SK-N-SH (cell line): ENCODE measurements at regions not wholly inside any gene's neighbourhood (a gene's known extent, or its start where the extent isn't known, plus 50 kb on each side); places are given as distances from the start of the nearest gene placed in this dataset.

Source experiments
- CTCF ChIA-PET: fragments of 300-600, 350-600 bp; formaldehyde crosslinking; extraction: SDS; loops from one replicate; lab custom pipeline; 2021; lab: Yijun Ruan, JAX
- POLR2A ChIA-PET: fragments of 350-600 bp; sonication (Branson Sonifier 250); formaldehyde crosslinking; extraction: SDS; loops from one replicate; lab custom pipeline; 2020; ENCODE audit warnings: antibody characterized with exemption, inconsistent platforms; lab: Yijun Ruan, JAX
- DNase-seq: peaks from one replicate; pipeline ENCODE4 v3.0.0; 2012
- H2AFZ ChIP-seq: fragments of 200-600 bp; sonication (generic); 2 replicates; pipeline ENCODE4 v1.8.1; 2016; ENCODE audit warnings: antibody characterized with exemption, mild to moderate bottlenecking, low read depth
- H3F3A ChIP-seq: fragments of 200-600 bp; sonication (generic); replicated peaks from 2 replicates; pipeline ENCODE3; 2016; ENCODE audit warnings: antibody characterized with exemption, mild to moderate bottlenecking; ENCODE audit not compliant: insufficient read depth
- H3K27ac ChIP-seq, 2 experiments: fragments of 200-500 bp in 1 of 2; fragments of 200-600 bp in 1 of 2; sonication (Bioruptor generic) in 1 of 2; sonication (generic), shearing (Covaris generic) in 1 of 2; 2 replicates each; pipeline versions ENCODE4 v1.5.1 to v1.6.1; 2014 to 2016; ENCODE audit warnings: low read depth in 2 of 2, inconsistent platforms in 1 of 2, low read length in 1 of 2, mild to moderate bottlenecking in 1 of 2, mixed read lengths in 1 of 2
- H3K27me3 ChIP-seq: fragments of 200-600 bp; sonication (generic), shearing (Covaris generic); 2 replicates; pipeline ENCODE4 v1.6.1; 2016; ENCODE audit warnings: mixed run types; ENCODE audit not compliant: insufficient read depth
- H3K36me3 ChIP-seq, 2 experiments: fragments of 200-500 bp in 1 of 2; fragments of 200-600 bp in 1 of 2; sonication (Bioruptor generic) in 1 of 2; sonication (generic) in 1 of 2; replicated peaks in 1 of 2; 2 replicates each; pipeline versions ENCODE3 to v1.5.1; 2014 to 2016; ENCODE audit warnings: low read length in 1 of 2, mild to moderate bottlenecking in 1 of 2; ENCODE audit not compliant: insufficient read depth in 2 of 2, control insufficient read depth in 1 of 2
- H3K4me1 ChIP-seq, 2 experiments: fragments of 200-500 bp in 1 of 2; fragments of 200-600 bp in 1 of 2; sonication (Bioruptor generic) in 1 of 2; sonication (generic), shearing (Covaris generic) in 1 of 2; 2 replicates each; pipeline versions ENCODE4 v1.5.1 to v1.6.1; 2014 to 2016; ENCODE audit warnings: low read depth in 1 of 2, low read length in 1 of 2, mixed run types in 1 of 2; ENCODE audit not compliant: insufficient read depth in 2 of 2, control insufficient read depth in 1 of 2
- H3K4me2 ChIP-seq: fragments of 200-600 bp; sonication (generic), shearing (Covaris generic); 2 replicates; pipeline ENCODE4 v1.6.1; 2017; ENCODE audit warnings: mixed run types
- H3K4me3 ChIP-seq, 2 experiments: fragments of 200-500 bp in 1 of 2; fragments of 200-600 bp in 1 of 2; sonication (Bioruptor generic) in 1 of 2; sonication (generic), shearing (Covaris generic) in 1 of 2; 2 replicates each; pipeline versions ENCODE4 v1.5.1 to v1.8.1; 2014 to 2016; ENCODE audit warnings: low read depth in 2 of 2, inconsistent platforms in 1 of 2, low read length in 1 of 2, mild to moderate bottlenecking in 1 of 2, mixed read lengths in 1 of 2, moderate library complexity in 1 of 2
- H3K79me2 ChIP-seq: fragments of 200-600 bp; sonication (generic); 2 replicates; pipeline ENCODE4 v1.8.1; 2017; ENCODE audit warnings: mild to moderate bottlenecking; ENCODE audit not compliant: insufficient read depth
- H3K9ac ChIP-seq: fragments of 200-600 bp; sonication (generic); 2 replicates; pipeline ENCODE4 v1.6.1; 2017; ENCODE audit warnings: mixed run types
- H3K9me2 ChIP-seq: fragments of 200-600 bp; sonication (generic); 2 replicates; pipeline ENCODE4 v1.6.1; 2017; ENCODE audit warnings: mixed run types
- H3K9me3 ChIP-seq: fragments of 200-600 bp; sonication (generic); 2 replicates; pipeline ENCODE4 v1.6.1; 2017; ENCODE audit warnings: mixed run types, mild to moderate bottlenecking, moderate library complexity
- H4K20me1 ChIP-seq: fragments of 200-600 bp; sonication (generic); 2 replicates; pipeline ENCODE4 v1.6.1; 2017; ENCODE audit warnings: mild to moderate bottlenecking, mixed run types; ENCODE audit not compliant: insufficient read depth
- CHD2 ChIP-seq: fragments of 150-350 bp; IDR thresholded peaks from 2 replicates; pipeline ENCODE4 v1.6.1; 2018; ENCODE audit warnings: low read length; ENCODE audit not compliant: partially characterized antibody
- CTCF ChIP-seq: fragments of 200-600 bp; sonication (generic); IDR thresholded peaks from 2 replicates; pipeline ENCODE4 v1.6.1; 2017; ENCODE audit warnings: antibody characterized with exemption, mild to moderate bottlenecking, moderate library complexity
- EZH2phosphoT487 ChIP-seq: fragments of 200-600 bp; sonication (generic); IDR thresholded peaks from 2 replicates; pipeline ENCODE4 v1.6.1; 2017; ENCODE audit warnings: low read depth, mixed run types, mild to moderate bottlenecking, antibody characterized with exemption, moderate library complexity, borderline replicate concordance
- FOXM1 ChIP-seq: IDR thresholded peaks from 2 replicates; pipeline ENCODE4 v1.4.0; 2012; ENCODE audit warnings: low read depth, mild to moderate bottlenecking
- GABPA ChIP-seq: IDR thresholded peaks from 2 replicates; pipeline ENCODE4 v1.4.0; 2012; ENCODE audit warnings: low read depth, mild to moderate bottlenecking
- MAX ChIP-seq: IDR thresholded peaks from 2 replicates; pipeline ENCODE4 v1.4.0; 2012; ENCODE audit warnings: low read depth
- MXI1 ChIP-seq: IDR thresholded peaks from 2 replicates; pipeline ENCODE4 v1.6.1; 2012; ENCODE audit warnings: mild to moderate bottlenecking, low read depth, low read length, improper control_type of control experiment
- NRF1 ChIP-seq: IDR thresholded peaks from 2 replicates; pipeline ENCODE4 v1.6.1; 2012; ENCODE audit warnings: low read depth, mild to moderate bottlenecking, low read length
- RXRA ChIP-seq: IDR thresholded peaks from 2 replicates; pipeline ENCODE4 v1.4.0; 2012; ENCODE audit warnings: low read depth, mild to moderate bottlenecking, borderline replicate concordance
- SIN3A ChIP-seq: IDR thresholded peaks from 2 replicates; pipeline ENCODE4 v1.6.1; 2012; ENCODE audit warnings: low read depth, mild to moderate bottlenecking, low read length, moderate library complexity, borderline replicate concordance
- TEAD4 ChIP-seq: IDR thresholded peaks from 2 replicates; pipeline ENCODE4 v1.4.0; 2012; ENCODE audit warnings: mild to moderate bottlenecking, borderline replicate concordance; ENCODE audit not compliant: insufficient read depth
- TF ChIP-seq, protein P1 (sequence below): IDR thresholded peaks from 2 replicates; pipeline ENCODE4 v1.6.1; 2012; ENCODE audit warnings: mild to moderate bottlenecking, low read depth, low read length, moderate library complexity
- TF ChIP-seq, protein P2 (sequence below): IDR thresholded peaks from 2 replicates; pipeline ENCODE4 v1.4.0; 2012; ENCODE audit warnings: low read depth, borderline replicate concordance
- TF ChIP-seq, protein P3 (sequence below): fragments of 150-350 bp; IDR thresholded peaks from 2 replicates; pipeline ENCODE4 v1.6.1; 2017; ENCODE audit warnings: antibody characterized with exemption, low read length, low read depth, borderline replicate concordance

GRCh38 chr7:118846977-118847376, 622.5 kb downstream of the ANKRD7 start:
- ChIA-PET CTCF (interaction anchor here (1.4 kb wide), 1 partner anchor 16 kb away, joined by 3 read pairs; no protein-coding TSS in a partner anchor), POLR2A (no interaction called here)
- H3K79me2 ChIP-seq = no peaks in the 10 kb centered on the region
- H3F3A ChIP-seq = no peaks in the 10 kb centered on the region
- DNase-seq = no peak
- H4K20me1 ChIP-seq = no peaks in the 10 kb centered on the region
- H3K4me2 ChIP-seq = no peak overlapping the region
- H3K9me3 ChIP-seq = no peaks in the 10 kb centered on the region
- H3K36me3 ChIP-seq = no peaks in the 10 kb centered on the region
- H3K9ac ChIP-seq = no peak overlapping the region
- no peak for TF ChIP-seq SIN3A
- no peak for TF ChIP-seq CTCF
- no peak for TF ChIP-seq RXRA
- no peak for TF ChIP-seq EZH2phosphoT487
- TF ChIP-seq CHD2 = no peak
- no peak for TF ChIP-seq MAX
- TF ChIP-seq, protein P1, sequence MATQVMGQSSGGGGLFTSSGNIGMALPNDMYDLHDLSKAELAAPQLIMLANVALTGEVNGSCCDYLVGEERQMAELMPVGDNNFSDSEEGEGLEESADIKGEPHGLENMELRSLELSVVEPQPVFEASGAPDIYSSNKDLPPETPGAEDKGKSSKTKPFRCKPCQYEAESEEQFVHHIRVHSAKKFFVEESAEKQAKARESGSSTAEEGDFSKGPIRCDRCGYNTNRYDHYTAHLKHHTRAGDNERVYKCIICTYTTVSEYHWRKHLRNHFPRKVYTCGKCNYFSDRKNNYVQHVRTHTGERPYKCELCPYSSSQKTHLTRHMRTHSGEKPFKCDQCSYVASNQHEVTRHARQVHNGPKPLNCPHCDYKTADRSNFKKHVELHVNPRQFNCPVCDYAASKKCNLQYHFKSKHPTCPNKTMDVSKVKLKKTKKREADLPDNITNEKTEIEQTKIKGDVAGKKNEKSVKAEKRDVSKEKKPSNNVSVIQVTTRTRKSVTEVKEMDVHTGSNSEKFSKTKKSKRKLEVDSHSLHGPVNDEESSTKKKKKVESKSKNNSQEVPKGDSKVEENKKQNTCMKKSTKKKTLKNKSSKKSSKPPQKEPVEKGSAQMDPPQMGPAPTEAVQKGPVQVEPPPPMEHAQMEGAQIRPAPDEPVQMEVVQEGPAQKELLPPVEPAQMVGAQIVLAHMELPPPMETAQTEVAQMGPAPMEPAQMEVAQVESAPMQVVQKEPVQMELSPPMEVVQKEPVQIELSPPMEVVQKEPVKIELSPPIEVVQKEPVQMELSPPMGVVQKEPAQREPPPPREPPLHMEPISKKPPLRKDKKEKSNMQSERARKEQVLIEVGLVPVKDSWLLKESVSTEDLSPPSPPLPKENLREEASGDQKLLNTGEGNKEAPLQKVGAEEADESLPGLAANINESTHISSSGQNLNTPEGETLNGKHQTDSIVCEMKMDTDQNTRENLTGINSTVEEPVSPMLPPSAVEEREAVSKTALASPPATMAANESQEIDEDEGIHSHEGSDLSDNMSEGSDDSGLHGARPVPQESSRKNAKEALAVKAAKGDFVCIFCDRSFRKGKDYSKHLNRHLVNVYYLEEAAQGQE = no peak
- no peak for TF ChIP-seq NRF1
- TF ChIP-seq, protein P2, sequence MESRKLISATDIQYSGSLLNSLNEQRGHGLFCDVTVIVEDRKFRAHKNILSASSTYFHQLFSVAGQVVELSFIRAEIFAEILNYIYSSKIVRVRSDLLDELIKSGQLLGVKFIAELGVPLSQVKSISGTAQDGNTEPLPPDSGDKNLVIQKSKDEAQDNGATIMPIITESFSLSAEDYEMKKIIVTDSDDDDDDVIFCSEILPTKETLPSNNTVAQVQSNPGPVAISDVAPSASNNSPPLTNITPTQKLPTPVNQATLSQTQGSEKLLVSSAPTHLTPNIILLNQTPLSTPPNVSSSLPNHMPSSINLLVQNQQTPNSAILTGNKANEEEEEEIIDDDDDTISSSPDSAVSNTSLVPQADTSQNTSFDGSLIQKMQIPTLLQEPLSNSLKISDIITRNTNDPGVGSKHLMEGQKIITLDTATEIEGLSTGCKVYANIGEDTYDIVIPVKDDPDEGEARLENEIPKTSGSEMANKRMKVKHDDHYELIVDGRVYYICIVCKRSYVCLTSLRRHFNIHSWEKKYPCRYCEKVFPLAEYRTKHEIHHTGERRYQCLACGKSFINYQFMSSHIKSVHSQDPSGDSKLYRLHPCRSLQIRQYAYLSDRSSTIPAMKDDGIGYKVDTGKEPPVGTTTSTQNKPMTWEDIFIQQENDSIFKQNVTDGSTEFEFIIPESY = no peak
- TF ChIP-seq TEAD4 = no peak
- no peak for TF ChIP-seq GABPA
- no peak for TF ChIP-seq FOXM1
- TF ChIP-seq MXI1 = no peak
- TF ChIP-seq, protein P3, sequence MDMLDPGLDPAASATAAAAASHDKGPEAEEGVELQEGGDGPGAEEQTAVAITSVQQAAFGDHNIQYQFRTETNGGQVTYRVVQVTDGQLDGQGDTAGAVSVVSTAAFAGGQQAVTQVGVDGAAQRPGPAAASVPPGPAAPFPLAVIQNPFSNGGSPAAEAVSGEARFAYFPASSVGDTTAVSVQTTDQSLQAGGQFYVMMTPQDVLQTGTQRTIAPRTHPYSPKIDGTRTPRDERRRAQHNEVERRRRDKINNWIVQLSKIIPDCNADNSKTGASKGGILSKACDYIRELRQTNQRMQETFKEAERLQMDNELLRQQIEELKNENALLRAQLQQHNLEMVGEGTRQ = no peak
- no peak overlapping the region for H3K27ac ChIP-seq
- H3K4me3 ChIP-seq = no peak overlapping the region
- H3K4me1 ChIP-seq = no peaks in the 10 kb centered on the region
- no peak overlapping the region for H2AFZ ChIP-seq
- no peaks in the 10 kb centered on the region for H3K27me3 ChIP-seq
- H3K9me2 ChIP-seq = no peaks in the 10 kb centered on the region; the same call in 1 of the 2 replicates
